Coronary artery (tissue), 2 donors: ENCODE measurements at regions not wholly inside any gene's neighbourhood (a gene's known extent, or its start where the extent isn't known, plus 50 kb on each side); places are given as distances from the start of the nearest gene placed in this dataset.

Experiments
- DNase-seq: peaks from one replicate; pipeline ENCODE4 v3.0.0-alpha.2; 2017; ENCODE audit warnings: low spot score
- H3K27ac ChIP-seq, 2 donors: fragments of 200-600 bp; sonication (generic); one replicate each; pipeline ENCODE4 v1.5.1; 2016 to 2019
- H3K4me3 ChIP-seq: fragments of 200-600 bp; sonication (generic); 2 replicates; pipeline ENCODE4 v1.5.1; 2016; ENCODE audit warnings: mild to moderate bottlenecking, moderate library complexity
- TF ChIP-seq, protein P1 (sequence below): fragments of 200-600 bp; sonication (generic); IDR thresholded peaks from one replicate; pipeline ENCODE4 v1.5.1; 2019; ENCODE audit warnings: antibody characterized with exemption

- Histone ChIP-seq H3K4me3 (no peak overlapping the region), H3K27ac (no peak overlapping the region)
- TF ChIP-seq, protein P1, sequence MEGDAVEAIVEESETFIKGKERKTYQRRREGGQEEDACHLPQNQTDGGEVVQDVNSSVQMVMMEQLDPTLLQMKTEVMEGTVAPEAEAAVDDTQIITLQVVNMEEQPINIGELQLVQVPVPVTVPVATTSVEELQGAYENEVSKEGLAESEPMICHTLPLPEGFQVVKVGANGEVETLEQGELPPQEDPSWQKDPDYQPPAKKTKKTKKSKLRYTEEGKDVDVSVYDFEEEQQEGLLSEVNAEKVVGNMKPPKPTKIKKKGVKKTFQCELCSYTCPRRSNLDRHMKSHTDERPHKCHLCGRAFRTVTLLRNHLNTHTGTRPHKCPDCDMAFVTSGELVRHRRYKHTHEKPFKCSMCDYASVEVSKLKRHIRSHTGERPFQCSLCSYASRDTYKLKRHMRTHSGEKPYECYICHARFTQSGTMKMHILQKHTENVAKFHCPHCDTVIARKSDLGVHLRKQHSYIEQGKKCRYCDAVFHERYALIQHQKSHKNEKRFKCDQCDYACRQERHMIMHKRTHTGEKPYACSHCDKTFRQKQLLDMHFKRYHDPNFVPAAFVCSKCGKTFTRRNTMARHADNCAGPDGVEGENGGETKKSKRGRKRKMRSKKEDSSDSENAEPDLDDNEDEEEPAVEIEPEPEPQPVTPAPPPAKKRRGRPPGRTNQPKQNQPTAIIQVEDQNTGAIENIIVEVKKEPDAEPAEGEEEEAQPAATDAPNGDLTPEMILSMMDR = no peak
- DNase-seq = peak; percentile 33
These were observed 165.2 kb upstream of the E2F8 start for GRCh38 chr11:19405966-19406365.

DNA sequence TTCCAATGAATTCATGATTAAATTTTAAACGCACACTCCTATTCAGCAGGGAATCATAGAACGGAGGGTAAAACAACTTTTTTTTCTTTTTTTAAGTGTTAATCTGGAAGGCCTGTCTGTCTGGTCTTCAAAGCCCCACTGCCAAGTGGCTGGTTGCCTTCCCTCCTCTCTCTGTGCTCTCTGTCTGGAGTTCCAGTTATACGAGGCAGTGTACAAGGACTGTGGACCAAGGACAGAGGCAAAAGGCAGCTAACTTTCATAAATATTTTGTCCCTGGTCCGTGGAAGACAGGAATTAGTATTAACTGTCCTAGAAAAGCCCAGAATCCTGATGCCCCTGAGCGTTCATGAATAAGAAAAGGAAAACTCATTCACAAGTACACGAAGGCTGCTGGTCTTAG lies 164.0 kb upstream of the E2F8 start:
- Histone ChIP-seq H3K4me3 (no peak overlapping the region), H3K27ac (no peak overlapping the region)
- DNase-seq = peak; percentile 0
- TF ChIP-seq, protein P1 = no peak

GRCh38 chr11:19403196-19403895 lies 162.6 kb upstream of the E2F8 start:
- no peak overlapping the region for H3K4me3 ChIP-seq
- DNase-seq = peak; percentile 22
- TF ChIP-seq, protein P1 = no peak
- no peak overlapping the region for H3K27ac ChIP-seq

- peak; percentile 21 for DNase-seq
- Histone ChIP-seq H3K27ac (no peak overlapping the region), H3K4me3 (no peak overlapping the region)
- TF ChIP-seq, protein P1 = no peak
These were observed 159.6 kb upstream of the E2F8 start for GRCh38 chr11:19400296-19400695.

- Histone ChIP-seq H3K4me3 (no peak overlapping the region), H3K27ac (no peak overlapping the region)
- TF ChIP-seq, protein P1 = no peak
- DNase-seq = peak; percentile 71
These were observed 158.2 kb upstream of the E2F8 start for GRCh38 chr11:19398772-19399527.

DNA sequence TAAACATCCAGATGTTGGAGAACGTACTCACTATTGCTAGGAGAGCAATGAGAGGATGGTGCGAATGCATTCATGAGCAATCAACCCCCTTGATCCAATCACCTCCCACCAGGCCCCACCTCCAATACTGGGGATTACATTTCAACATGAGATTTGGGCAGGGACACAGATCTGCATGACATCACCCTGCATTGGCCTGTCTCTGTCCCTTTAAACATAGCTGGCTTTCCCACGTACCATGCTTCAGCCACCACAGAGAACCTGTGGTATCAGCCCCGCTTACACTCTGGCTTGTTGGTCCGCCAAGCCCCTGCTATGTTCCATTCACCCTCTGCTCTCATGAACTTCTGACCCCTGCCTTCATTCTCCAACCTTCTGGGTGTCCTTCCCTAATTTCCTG lies 157.5 kb upstream of the E2F8 start:
- Histone ChIP-seq H3K27ac (no peak overlapping the region), H3K4me3 (no peak overlapping the region)
- TF ChIP-seq, protein P1 = no peak
- peak; percentile 41 for DNase-seq

GRCh38 chr11:19395050-19395449 lies 154.3 kb upstream of the E2F8 start:
- Histone ChIP-seq H3K4me3 (no peak overlapping the region), H3K27ac (no peak overlapping the region)
- peak; percentile 49 for DNase-seq
- TF ChIP-seq, protein P1 = no peak
